ENCODE measurements at regions not wholly inside any gene's neighbourhood (a gene's known extent, or its start where the extent isn't known, plus 50 kb on each side); places are given as distances from the start of the nearest gene placed in this dataset.

DNA sequence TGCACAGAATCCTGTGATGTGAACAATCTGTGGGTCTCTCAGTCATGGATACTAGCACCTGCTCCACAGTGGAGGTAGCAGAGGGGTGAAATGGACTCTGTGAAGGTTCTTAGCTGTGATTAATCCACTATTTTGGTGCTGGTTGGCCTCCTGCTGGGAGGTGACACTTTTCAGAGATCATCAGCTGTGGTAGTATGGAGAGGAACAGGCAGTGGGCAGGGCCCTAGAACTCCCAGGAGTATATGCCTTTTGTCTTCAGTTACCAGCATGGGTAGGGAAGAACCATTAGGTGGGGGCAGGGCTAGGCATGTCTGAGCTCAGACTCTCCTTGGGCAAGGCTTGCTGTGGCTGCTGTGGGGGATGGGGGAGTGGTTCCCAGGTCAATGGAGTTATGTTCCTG is 54.0 kb upstream of the KCNJ15 start:
- no peak for DNase-seq (ENCODE audit: low spot score)

DNA sequence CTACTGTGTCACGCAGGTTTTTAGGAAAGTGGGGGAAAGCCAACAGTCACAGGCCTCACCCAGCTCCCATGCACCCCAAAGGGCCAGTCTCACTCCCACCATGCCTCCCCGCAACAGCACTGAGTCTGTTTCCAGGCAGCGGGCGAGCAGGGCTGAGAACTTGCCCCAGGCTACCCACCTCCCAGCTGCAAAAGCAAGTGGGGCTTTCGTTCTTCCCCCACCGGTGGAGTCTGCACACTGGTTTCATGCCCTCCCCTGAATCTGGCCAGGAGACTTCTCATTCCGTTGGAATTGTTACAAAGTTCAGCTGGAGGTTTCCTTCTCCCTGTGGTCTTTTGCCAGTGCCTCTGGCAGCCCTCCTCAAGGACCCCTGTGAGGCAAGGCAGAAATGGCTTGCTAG is 53.6 kb upstream of the KCNJ15 start:
- no peak for DNase-seq (ENCODE audit: low spot score)

DNA sequence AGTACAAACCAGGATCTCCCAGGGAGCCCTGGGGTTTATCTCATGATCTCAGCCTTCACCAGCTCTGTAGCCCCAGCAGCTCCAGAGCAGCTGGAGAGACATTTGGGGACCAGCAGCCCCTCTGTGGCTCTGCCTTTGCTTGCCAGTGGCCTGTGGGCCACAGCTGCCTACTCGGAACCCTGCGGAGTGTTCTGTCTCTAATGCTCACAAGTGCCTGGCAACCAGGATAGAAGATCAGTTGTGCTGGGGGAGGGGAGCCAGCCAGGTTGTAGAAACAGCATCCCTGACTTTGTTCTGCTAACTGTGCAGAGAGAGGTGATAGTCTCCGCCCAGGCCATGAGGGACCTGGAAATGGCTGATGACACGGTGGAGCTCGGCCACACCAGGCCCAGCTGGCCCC is 50.9 kb upstream of the KCNJ15 start:
- DNase-seq (ENCODE audit: low spot score) = no peak

DNA sequence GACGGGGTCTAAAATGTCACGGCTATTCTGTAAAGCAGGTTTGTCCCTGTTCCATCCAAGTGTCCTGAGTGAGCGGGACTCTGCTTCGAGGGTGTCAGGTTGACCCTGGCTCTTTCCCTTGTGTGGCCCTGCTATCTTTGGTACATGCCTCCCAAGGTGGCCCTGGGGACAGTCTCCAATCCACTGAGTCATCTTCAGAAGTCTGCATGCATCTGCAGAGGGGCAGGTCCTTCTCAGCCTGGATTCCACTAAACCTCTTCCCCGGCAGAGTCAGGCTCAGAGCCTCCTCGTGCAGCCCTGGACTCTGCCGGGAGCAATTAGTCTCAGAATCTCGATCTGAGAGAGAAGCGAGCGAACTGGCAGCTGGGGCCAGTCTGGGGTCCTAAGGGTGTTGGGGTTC is 50.1 kb upstream of the KCNJ15 start:
- DNase-seq (ENCODE audit: low spot score) = no peak
